ENCODE measurements at regions not wholly inside any gene's neighbourhood (a gene's known extent, or its start where the extent isn't known, plus 50 kb on each side); places are given as distances from the start of the nearest gene placed in this dataset.

GRCh38 chr2:125125902-125126301 is 1100.8 kb downstream of the CNTNAP5 start:
- TF ChIP-seq JUND (IDR thresholded peaks at IDR 0.05; ENCODE audit: low read depth, low read length), result no peak
- no peak for TF ChIP-seq RBBP5 (conservative IDR thresholded peaks at IDR 0.05)
- no peak for TF ChIP-seq FOXM1 (IDR thresholded peaks at IDR 0.05; ENCODE audit: low read depth, low read length)
- no peak for TF ChIP-seq CTCF (IDR thresholded peaks at IDR 0.05 in 2 of 3, conservative IDR thresholded peaks at IDR 0.05 in 1 of 3; ENCODE audit: control insufficient read depth in 2 of 3, extremely low read depth in 1 of 3, insufficient read depth in 1 of 3, low read depth in 3 of 3, low read length in 3 of 3)
- TF ChIP-seq, protein P1, sequence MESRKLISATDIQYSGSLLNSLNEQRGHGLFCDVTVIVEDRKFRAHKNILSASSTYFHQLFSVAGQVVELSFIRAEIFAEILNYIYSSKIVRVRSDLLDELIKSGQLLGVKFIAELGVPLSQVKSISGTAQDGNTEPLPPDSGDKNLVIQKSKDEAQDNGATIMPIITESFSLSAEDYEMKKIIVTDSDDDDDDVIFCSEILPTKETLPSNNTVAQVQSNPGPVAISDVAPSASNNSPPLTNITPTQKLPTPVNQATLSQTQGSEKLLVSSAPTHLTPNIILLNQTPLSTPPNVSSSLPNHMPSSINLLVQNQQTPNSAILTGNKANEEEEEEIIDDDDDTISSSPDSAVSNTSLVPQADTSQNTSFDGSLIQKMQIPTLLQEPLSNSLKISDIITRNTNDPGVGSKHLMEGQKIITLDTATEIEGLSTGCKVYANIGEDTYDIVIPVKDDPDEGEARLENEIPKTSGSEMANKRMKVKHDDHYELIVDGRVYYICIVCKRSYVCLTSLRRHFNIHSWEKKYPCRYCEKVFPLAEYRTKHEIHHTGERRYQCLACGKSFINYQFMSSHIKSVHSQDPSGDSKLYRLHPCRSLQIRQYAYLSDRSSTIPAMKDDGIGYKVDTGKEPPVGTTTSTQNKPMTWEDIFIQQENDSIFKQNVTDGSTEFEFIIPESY (IDR thresholded peaks at IDR 0.05), result no peak

All from GM12878 (cell line).